ENCODE measurements at regions not wholly inside any gene's neighbourhood (a gene's known extent, or its start where the extent isn't known, plus 50 kb on each side); places are given as distances from the start of the nearest gene placed in this dataset.

GRCh38 chr12:97336900-97337751, 125.5 kb upstream of the RMST start:
- no peak for ATAC-seq
- no peak for DNase-seq (ENCODE audit: low spot score)
- Mint-ChIP-seq H3K27me3 (ENCODE audit: low read depth) (no peaks in the 10 kb centered on the region), H3K27ac (no peak overlapping the region), H3K4me3 (no peak overlapping the region), H3K36me3 (no peaks in the 10 kb centered on the region), H3K4me1 (no peaks in the 10 kb centered on the region; the same call in 1 of the 2 replicates), H3K9me3 (no peaks in the 10 kb centered on the region)
- CTCF ChIA-PET = interaction anchor here (1.8 to 1.9 kb wide), 2 partner anchors 24 to 67 kb away, joined by 4 read pairs; no protein-coding TSS in a partner anchor
- POLR2A ChIA-PET = no interaction called here
- no peak for TF ChIP-seq ESRRA (CRISPR knock-in tag; IDR thresholded peaks at IDR 0.05; ENCODE audit: borderline replicate concordance)
- no peak for TF ChIP-seq ZNF138 (CRISPR knock-in tag; conservative IDR thresholded peaks at IDR 0.05)
- no peak for TF ChIP-seq CDX4 (CRISPR knock-in tag; IDR thresholded peaks at IDR 0.05; ENCODE audit: borderline replicate concordance)
- TF ChIP-seq JAZF1 (CRISPR knock-in tag; IDR thresholded peaks at IDR 0.05) = no peak
- no peak for TF ChIP-seq NFYB (CRISPR knock-in tag; conservative IDR thresholded peaks at IDR 0.05; ENCODE audit: low read depth)
- no peak for TF ChIP-seq ETV6 (CRISPR knock-in tag; IDR thresholded peaks at IDR 0.05)
- no peak for TF ChIP-seq ZNF671 (CRISPR knock-in tag; IDR thresholded peaks at IDR 0.05)
- TF ChIP-seq, protein P1, sequence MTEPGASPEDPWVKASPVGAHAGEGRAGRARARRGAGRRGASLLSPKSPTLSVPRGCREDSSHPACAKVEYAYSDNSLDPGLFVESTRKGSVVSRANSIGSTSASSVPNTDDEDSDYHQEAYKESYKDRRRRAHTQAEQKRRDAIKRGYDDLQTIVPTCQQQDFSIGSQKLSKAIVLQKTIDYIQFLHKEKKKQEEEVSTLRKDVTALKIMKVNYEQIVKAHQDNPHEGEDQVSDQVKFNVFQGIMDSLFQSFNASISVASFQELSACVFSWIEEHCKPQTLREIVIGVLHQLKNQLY (CRISPR knock-in tag; IDR thresholded peaks at IDR 0.05) = no peak
- TF ChIP-seq, protein P2, sequence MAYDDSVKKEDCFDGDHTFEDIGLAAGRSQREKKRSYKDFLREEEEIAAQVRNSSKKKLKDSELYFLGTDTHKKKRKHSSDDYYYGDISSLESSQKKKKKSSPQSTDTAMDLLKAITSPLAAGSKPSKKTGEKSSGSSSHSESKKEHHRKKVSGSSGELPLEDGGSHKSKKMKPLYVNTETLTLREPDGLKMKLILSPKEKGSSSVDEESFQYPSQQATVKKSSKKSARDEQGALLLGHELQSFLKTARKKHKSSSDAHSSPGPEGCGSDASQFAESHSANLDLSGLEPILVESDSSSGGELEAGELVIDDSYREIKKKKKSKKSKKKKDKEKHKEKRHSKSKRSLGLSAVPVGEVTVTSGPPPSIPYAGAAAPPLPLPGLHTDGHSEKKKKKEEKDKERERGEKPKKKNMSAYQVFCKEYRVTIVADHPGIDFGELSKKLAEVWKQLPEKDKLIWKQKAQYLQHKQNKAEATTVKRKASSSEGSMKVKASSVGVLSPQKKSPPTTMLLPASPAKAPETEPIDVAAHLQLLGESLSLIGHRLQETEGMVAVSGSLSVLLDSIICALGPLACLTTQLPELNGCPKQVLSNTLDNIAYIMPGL (CRISPR knock-in tag; IDR thresholded peaks at IDR 0.05) = no peak
- TF ChIP-seq GRHL2 (CRISPR knock-in tag; IDR thresholded peaks at IDR 0.05; ENCODE audit: insufficient replicate concordance, severe bottlenecking) = no peak
- TF ChIP-seq, protein P3, sequence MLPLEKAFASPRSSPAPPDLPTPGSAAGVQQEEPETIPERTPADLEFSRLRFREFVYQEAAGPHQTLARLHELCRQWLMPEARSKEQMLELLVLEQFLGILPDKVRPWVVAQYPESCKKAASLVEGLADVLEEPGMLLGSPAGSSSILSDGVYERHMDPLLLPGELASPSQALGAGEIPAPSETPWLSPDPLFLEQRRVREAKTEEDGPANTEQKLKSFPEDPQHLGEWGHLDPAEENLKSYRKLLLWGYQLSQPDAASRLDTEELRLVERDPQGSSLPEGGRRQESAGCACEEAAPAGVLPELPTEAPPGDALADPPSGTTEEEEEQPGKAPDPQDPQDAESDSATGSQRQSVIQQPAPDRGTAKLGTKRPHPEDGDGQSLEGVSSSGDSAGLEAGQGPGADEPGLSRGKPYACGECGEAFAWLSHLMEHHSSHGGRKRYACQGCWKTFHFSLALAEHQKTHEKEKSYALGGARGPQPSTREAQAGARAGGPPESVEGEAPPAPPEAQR (CRISPR knock-in tag; IDR thresholded peaks at IDR 0.05) = no peak
- TF ChIP-seq TCF7 (CRISPR knock-in tag; IDR thresholded peaks at IDR 0.05; ENCODE audit: low read depth) = no peak
- TF ChIP-seq ZNF263 (CRISPR knock-in tag; IDR thresholded peaks at IDR 0.05; ENCODE audit: low read depth) = no peak
- TF ChIP-seq TP53 (CRISPR knock-in tag; IDR thresholded peaks at IDR 0.05) = no peak
- TF ChIP-seq CREM (CRISPR knock-in tag; IDR thresholded peaks at IDR 0.05) = no peak
- no peak for TF ChIP-seq ZNF232 (CRISPR knock-in tag; IDR thresholded peaks at IDR 0.05)
- no peak for TF ChIP-seq E2F1 (CRISPR knock-in tag; IDR thresholded peaks at IDR 0.05)
- TF ChIP-seq ZNF317 (CRISPR knock-in tag; IDR thresholded peaks at IDR 0.05; ENCODE audit: borderline replicate concordance, low read depth) = no peak
- no peak for TF ChIP-seq MXD4 (CRISPR knock-in tag; IDR thresholded peaks at IDR 0.05; ENCODE audit: borderline replicate concordance)

DNA sequence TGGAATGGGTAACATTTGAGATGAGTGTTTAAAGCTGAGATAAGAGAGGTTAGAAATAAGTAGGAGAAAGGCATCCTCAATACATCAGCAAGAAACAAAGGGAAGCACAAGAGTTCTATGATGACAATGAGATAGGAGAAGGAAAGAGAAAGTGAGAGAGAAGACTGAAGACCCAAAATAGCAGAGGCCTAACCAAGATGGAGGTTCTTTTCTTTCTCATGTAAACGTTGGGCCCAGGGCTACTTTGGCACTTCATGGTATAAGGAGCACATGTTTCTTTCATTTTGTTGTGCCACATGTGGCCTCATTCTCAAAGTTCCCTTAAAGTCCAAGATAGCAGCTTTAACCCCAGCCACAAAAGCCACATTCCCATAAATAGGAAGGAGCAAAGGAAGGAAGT, 120.5 kb upstream of the RMST start:
- H3K4me3 Mint-ChIP-seq = no peak overlapping the region
- POLR2A ChIA-PET = no interaction called here
- no peak overlapping the region for H3K27ac Mint-ChIP-seq
- no peaks in the 10 kb centered on the region for H3K9me3 Mint-ChIP-seq
- CTCF ChIA-PET = no interaction called here
- no peak for ATAC-seq
- DNase-seq (ENCODE audit: low spot score) = no peak
- no peaks in the 10 kb centered on the region for H3K27me3 Mint-ChIP-seq (ENCODE audit: low read depth)
- no peaks in the 10 kb centered on the region for H3K36me3 Mint-ChIP-seq
- H3K4me1 Mint-ChIP-seq = no peaks in the 10 kb centered on the region; the same call in 1 of the 2 replicates
- TF ChIP-seq HMGA2 (CRISPR knock-in tag; IDR thresholded peaks at IDR 0.05) (no peak), FOXK1 (CRISPR knock-in tag; IDR thresholded peaks at IDR 0.05) (no peak), ARID4B (CRISPR knock-in tag; IDR thresholded peaks at IDR 0.05; ENCODE audit: borderline replicate concordance) (no peak)

All from WTC11 (cell line).